SH-SY5Y (cell line): ENCODE measurements at regions not wholly inside any gene's neighbourhood (a gene's known extent, or its start where the extent isn't known, plus 50 kb on each side); places are given as distances from the start of the nearest gene placed in this dataset.

Source experiments
- GATA2 ChIP-seq: IDR thresholded peaks from 2 replicates; pipeline ENCODE4 v1.6.1; 2011; ENCODE audit warnings: mild to moderate bottlenecking, low read depth, low read length
- GATA3 ChIP-seq: IDR thresholded peaks from 2 replicates; pipeline ENCODE4 v1.6.1; 2011; ENCODE audit warnings: low read depth, mild to moderate bottlenecking, low read length, moderate library complexity

GRCh38 chr3:80259736-80260135 is 491.9 kb upstream of the ROBO1 start:
- TF ChIP-seq GATA2: no peak
- no peak for TF ChIP-seq GATA3

GRCh38 chr3:80252113-80252512 is 484.3 kb upstream of the ROBO1 start:
- TF ChIP-seq GATA3: no peak
- TF ChIP-seq GATA2: no peak

GRCh38 chr3:80247766-80248165 is 480.0 kb upstream of the ROBO1 start:
- no peak for TF ChIP-seq GATA3
- TF ChIP-seq GATA2: no peak

- TF ChIP-seq GATA2 (no peak), GATA3 (no peak)
These were observed 476.6 kb upstream of the ROBO1 start for GRCh38 chr3:80244390-80244789.

GRCh38 chr3:80241791-80242190 is 474.0 kb upstream of the ROBO1 start:
- TF ChIP-seq GATA3 (no peak), GATA2 (no peak)

GRCh38 chr3:80239301-80239700 is 471.5 kb upstream of the ROBO1 start:
- no peak for TF ChIP-seq GATA2
- no peak for TF ChIP-seq GATA3

- TF ChIP-seq GATA3: no peak
- no peak for TF ChIP-seq GATA2
These were observed 470.8 kb upstream of the ROBO1 start for GRCh38 chr3:80238606-80239005.

- TF ChIP-seq GATA2 (no peak), GATA3 (no peak)
These were observed 470.4 kb upstream of the ROBO1 start for GRCh38 chr3:80238152-80238551.

GRCh38 chr3:80234706-80235105 is 466.9 kb upstream of the ROBO1 start:
- TF ChIP-seq GATA3 (no peak), GATA2 (no peak)

- no peak for TF ChIP-seq GATA3
- TF ChIP-seq GATA2: no peak
These were observed 465.8 kb upstream of the ROBO1 start for GRCh38 chr3:80233576-80233975.

GRCh38 chr3:80232760-80233159 is 465.0 kb upstream of the ROBO1 start:
- TF ChIP-seq GATA3: no peak
- no peak for TF ChIP-seq GATA2

- no peak for TF ChIP-seq GATA2
- no peak for TF ChIP-seq GATA3
These were observed 463.2 kb upstream of the ROBO1 start for GRCh38 chr3:80230962-80231361.

GRCh38 chr3:80227216-80227615 is 459.4 kb upstream of the ROBO1 start:
- TF ChIP-seq GATA2: no peak
- no peak for TF ChIP-seq GATA3

GRCh38 chr3:80215191-80215590 is 447.4 kb upstream of the ROBO1 start:
- TF ChIP-seq GATA3 (no peak), GATA2 (no peak)

- no peak for TF ChIP-seq GATA3
- no peak for TF ChIP-seq GATA2
These were observed 445.3 kb upstream of the ROBO1 start for GRCh38 chr3:80213086-80213485.

GRCh38 chr3:80192936-80193335 is 425.1 kb upstream of the ROBO1 start:
- TF ChIP-seq GATA3: no peak
- TF ChIP-seq GATA2: no peak

- TF ChIP-seq GATA3: no peak
- no peak for TF ChIP-seq GATA2
These were observed 422.3 kb upstream of the ROBO1 start for GRCh38 chr3:80190051-80190450.
